T-helper 1 cell treated with Interleukin-12 subunit alpha and Interleukin-12 subunit beta and Interleukin-4 antibody, amounts not matched to agents 30 ng/mL and 1 ng/mL, for 36 hours (primary cell): ENCODE measurements at regions not wholly inside any gene's neighbourhood (a gene's known extent, or its start where the extent isn't known, plus 50 kb on each side); places are given as distances from the start of the nearest gene placed in this dataset.

Source experiments
- intact Hi-C: fragments of 100-400 bp; cut with micrococcal nuclease; formaldehyde crosslinking; loops from one replicate; pipeline ENCODE4 v1.15.1; 2024

- intact Hi-C loops: loop anchor here (1.0 to 2.0 kb wide), 2 partner anchors 8 to 73 kb away; partner anchors contain the start of genes CASP3 and PRIMPOL
Measured at GRCh38 chr4:184575306-184575705, 73.9 kb downstream of the CASP3 start.

- intact Hi-C loops: loop anchor here (1.0 to 2.0 kb wide), 3 partner anchors 8 to 155 kb away; partner anchors contain the start of genes CASP3 and PRIMPOL
Measured at GRCh38 chr4:184574861-184575260, 74.4 kb downstream of the CASP3 start.

- intact Hi-C loops: loop anchor here (1.0 to 2.0 kb wide), 4 partner anchors 75 to 161 kb away; partner anchors contain the start of genes CASP3, CENPU, IRF2 and PRIMPOL
Measured at GRCh38 chr4:184573701-184574100, 75.5 kb downstream of the CASP3 start.

GRCh38 chr4:184568770-184569169, 80.5 kb downstream of the CASP3 start:
- intact Hi-C loops: no loop called here

GRCh38 chr4:184563621-184564020, 85.6 kb downstream of the CASP3 start:
- intact Hi-C loops: no loop called here

- intact Hi-C loops: no loop called here
Measured at GRCh38 chr4:184558996-184559395, 84.6 kb upstream of the IRF2 start.

- intact Hi-C loops: no loop called here
Measured at GRCh38 chr4:184553891-184554290, 79.5 kb upstream of the IRF2 start.

GRCh38 chr4:184550476-184550875, 76.1 kb upstream of the IRF2 start:
- intact Hi-C loops: no loop called here

- intact Hi-C loops: no loop called here
Measured at GRCh38 chr4:184548648-184549341, 74.4 kb upstream of the IRF2 start.

- intact Hi-C loops: no loop called here
Measured at GRCh38 chr4:184548316-184548647, 73.9 kb upstream of the IRF2 start.

GRCh38 chr4:184544788-184545409, 70.5 kb upstream of the IRF2 start:
- intact Hi-C loops: no loop called here

- intact Hi-C loops: no loop called here
Measured at GRCh38 chr4:184541907-184542306, 67.6 kb upstream of the IRF2 start.

- intact Hi-C loops: no loop called here
Measured at GRCh38 chr4:184540307-184540706, 66.0 kb upstream of the IRF2 start.

GRCh38 chr4:184538023-184538599, 63.8 kb upstream of the IRF2 start:
- intact Hi-C loops: loop anchor here (1.0 to 5.0 kb wide), 4 partner anchors 9 to 696 kb away; partner anchors contain the start of gene CFAP97

GRCh38 chr4:184537269-184538022, 63.1 kb upstream of the IRF2 start:
- intact Hi-C loops: loop anchor here (1.0 to 5.0 kb wide), 18 partner anchors 10 to 1621 kb away; partner anchors contain the start of genes CASP3, CDKN2AIP, CENPU and CFAP97

- intact Hi-C loops: loop anchor here (1.0 to 5.0 kb wide), 16 partner anchors 63 to 1620 kb away; partner anchors contain the start of genes CASP3, CDKN2AIP, CENPU and CFAP97
Measured at GRCh38 chr4:184536881-184537248, 62.5 kb upstream of the IRF2 start.

GRCh38 chr4:184536065-184536880, 61.9 kb upstream of the IRF2 start:
- intact Hi-C loops: loop anchor here (2.0 to 5.0 kb wide), 5 partner anchors 666 to 1619 kb away; partner anchors contain the start of genes CDKN2AIP, CFAP97, DCTD and LRP2BP

GRCh38 chr4:184534511-184535391, 60.4 kb upstream of the IRF2 start:
- intact Hi-C loops: loop anchor here (1.0 to 5.0 kb wide), 6 partner anchors 20 to 1030 kb away; partner anchors contain the start of genes CFAP97 and ING2

GRCh38 chr4:184533908-184534307, 59.6 kb upstream of the IRF2 start:
- intact Hi-C loops: loop anchor here (1.0 to 2.0 kb wide), 4 partner anchors 20 to 1029 kb away; partner anchors contain the start of gene ING2
